Spleen (tissue), 7 donors: ENCODE measurements at regions not wholly inside any gene's neighbourhood (a gene's known extent, or its start where the extent isn't known, plus 50 kb on each side); places are given as distances from the start of the nearest gene placed in this dataset.

Source experiments
- POLR2A ChIP-seq, 3 donors: fragments of 450-650 bp; IDR thresholded peaks; one replicate each; pipeline ENCODE4 v1.5.1; 2017; ENCODE audit warnings: antibody characterized with exemption in 3 of 3, mild to moderate bottlenecking in 1 of 3
- TF ChIP-seq, protein P1 (sequence below), 11 experiments: fragments of 200-600 bp in 7 of 11; fragments of 450-650 bp in 4 of 11; sonication (generic) in 4 of 11; IDR thresholded peaks in 8 of 11; conservative IDR thresholded peaks in 3 of 11; 1 replicate in 7 of 11; 2 replicates in 4 of 11; pipeline versions ENCODE4 v1.4.0 to v1.8.0; 2016 to 2021; ENCODE audit warnings: antibody characterized with exemption in 11 of 11, inconsistent platforms in 4 of 11, mild to moderate bottlenecking in 1 of 11
- donor health status: DM: no; HTN: no; CAD: no; lungs with moderate emphysema.
- donor health status: DM: no; HTN: no; CAD: no.
- donor health status: DM: no; HTN: no; CAD: no.

DNA sequence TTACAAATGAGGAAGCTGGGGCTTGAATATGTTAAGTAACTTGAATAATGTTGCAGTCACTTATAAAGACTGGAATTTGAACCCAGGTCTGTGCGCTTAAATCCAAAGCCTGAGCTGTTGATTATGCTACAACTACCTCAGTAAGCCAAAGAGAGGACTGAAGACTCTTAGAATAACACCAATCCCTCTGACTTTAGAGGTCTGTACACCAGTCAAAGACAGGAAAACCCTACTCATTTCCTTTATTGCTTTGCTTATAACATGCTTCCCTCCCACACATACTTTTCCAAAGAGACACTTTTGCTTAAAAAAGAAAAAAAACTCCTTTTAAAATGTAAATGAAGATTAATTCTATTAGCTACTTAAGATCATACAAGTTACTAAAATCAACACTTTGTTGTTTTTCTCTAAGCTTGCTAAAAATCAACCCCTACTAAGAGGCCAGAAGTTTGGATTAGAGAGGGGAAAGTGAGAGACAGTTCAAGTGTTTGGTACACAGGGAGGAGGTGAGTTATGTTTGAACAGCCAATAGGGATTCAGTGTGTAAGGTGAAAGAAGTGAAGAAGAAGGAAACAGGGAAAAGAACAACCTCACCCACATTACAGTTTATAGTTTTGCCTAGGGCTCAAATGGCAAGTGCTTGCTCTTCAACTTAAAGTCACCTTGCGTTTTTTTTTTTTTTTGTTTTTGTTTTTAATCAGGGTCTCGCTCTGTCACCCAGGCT lies 74.8 kb downstream of the MDH2 start:
- TF ChIP-seq, protein P1, sequence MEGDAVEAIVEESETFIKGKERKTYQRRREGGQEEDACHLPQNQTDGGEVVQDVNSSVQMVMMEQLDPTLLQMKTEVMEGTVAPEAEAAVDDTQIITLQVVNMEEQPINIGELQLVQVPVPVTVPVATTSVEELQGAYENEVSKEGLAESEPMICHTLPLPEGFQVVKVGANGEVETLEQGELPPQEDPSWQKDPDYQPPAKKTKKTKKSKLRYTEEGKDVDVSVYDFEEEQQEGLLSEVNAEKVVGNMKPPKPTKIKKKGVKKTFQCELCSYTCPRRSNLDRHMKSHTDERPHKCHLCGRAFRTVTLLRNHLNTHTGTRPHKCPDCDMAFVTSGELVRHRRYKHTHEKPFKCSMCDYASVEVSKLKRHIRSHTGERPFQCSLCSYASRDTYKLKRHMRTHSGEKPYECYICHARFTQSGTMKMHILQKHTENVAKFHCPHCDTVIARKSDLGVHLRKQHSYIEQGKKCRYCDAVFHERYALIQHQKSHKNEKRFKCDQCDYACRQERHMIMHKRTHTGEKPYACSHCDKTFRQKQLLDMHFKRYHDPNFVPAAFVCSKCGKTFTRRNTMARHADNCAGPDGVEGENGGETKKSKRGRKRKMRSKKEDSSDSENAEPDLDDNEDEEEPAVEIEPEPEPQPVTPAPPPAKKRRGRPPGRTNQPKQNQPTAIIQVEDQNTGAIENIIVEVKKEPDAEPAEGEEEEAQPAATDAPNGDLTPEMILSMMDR (IDR thresholded peaks at IDR 0.05 in 8 of 11, conservative IDR thresholded peaks at IDR 0.05 in 3 of 11) = no peak
- TF ChIP-seq POLR2A (IDR thresholded peaks at IDR 0.05) = no peak
